Skeletal muscle cell (primary cell): ENCODE measurements at regions not wholly inside any gene's neighbourhood (a gene's known extent, or its start where the extent isn't known, plus 50 kb on each side); places are given as distances from the start of the nearest gene placed in this dataset.
A peak's percentile ranks its signal among the peaks of the same experiment; 100 is the strongest.
"Not testable (repeated sequence)": the region's sequence is repeated elsewhere in the genome, so short reads cannot be mapped to it uniquely, and the experiment has no call there.

Source experiments
- DNase-seq: peaks from one replicate; pipeline ENCODE4 v3.0.0-alpha.2; 2010; ENCODE audit warnings: low read depth
- H3K4me3 ChIP-seq: 2 replicates; pipeline ENCODE4 v1.5.1; 2011; ENCODE audit warnings: low read depth, mild to moderate bottlenecking, control low read depth, low read length, moderate library complexity

DNA sequence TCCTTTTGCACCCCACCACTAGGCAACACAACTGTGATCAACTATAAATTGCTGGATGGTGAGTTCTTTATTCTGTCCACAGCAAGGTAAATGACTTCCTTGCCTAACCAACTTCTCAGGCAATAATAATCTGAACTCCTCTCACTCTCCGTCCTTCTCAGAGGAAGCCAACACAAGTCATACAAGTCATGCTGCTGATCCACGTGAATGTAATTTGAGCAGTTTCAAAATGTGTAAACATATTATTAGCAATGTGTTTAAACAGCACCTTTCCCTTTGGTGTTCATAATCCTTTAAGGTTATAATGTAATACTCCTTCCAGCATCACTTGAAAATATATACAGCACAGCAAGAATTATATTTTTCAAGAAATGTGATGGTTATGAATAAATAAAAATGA is 127.9 kb downstream of the QRSL1 start:
- no peak overlapping the region for H3K4me3 ChIP-seq
- no peak for DNase-seq

- DNase-seq, result no peak
- no peak overlapping the region for H3K4me3 ChIP-seq
Measured at GRCh38 chr6:106754215-106754614, 124.8 kb downstream of the QRSL1 start.

GRCh38 chr6:106752641-106753040 is 123.3 kb downstream of the QRSL1 start:
- no peak for DNase-seq
- no peak overlapping the region for H3K4me3 ChIP-seq

DNA sequence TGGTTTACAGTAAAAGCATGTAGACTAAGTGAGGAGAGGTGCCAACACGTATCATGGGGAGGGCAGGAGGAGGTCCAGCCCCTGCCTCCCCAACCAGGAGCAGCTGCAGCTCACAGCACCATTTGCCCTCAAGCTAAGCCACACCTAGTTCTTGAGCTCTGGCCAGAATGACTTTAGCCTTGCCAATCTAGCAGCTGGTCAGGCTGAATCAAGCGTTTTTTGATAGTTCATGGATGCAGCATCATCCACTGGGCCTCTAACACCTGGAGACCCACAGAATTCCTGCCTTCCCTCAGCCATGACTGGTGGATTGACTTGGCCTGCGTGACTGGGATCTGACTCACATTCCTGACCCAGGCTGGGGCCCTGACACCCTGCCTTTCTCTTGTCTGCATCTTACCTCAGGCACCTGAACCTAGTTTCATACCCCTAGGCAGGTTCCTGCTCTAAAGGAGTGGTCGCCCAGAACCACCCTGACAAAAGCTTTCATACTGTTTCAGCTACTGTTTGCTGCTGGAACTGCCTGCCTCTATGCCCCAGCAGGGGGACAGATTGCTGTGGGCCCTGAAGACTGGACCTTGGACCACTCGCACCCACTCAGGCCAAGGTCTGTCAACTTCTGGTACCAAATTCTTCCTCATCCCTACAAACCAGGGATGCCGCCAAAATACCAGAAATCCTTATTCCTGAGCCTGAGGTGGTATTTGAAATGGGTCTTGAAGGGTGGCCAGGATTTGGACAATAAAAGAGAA is 122.3 kb downstream of the QRSL1 start:
- no peak for DNase-seq
- H3K4me3 ChIP-seq, result no peak overlapping the region

DNA sequence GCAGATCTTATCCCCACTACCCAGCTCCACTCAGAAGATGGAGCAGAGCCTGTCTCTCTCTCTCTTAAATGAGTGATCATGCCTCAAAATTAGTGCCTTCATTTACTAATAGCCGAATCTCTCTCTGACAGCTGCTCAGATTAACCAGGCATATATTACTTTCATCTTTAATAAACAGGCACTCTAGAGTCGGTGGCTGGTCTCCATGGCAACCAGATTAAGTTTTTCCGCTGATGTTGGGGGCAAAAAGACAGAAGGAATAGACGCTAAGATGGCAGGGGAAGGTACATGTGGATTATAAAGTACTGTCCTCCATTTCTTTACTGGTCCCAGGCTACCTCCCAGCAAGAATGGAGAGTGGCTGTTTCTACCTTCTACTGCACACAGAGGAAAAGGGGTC is 121.6 kb downstream of the QRSL1 start:
- no peak for DNase-seq

GRCh38 chr6:106750142-106750918 is 121.0 kb downstream of the QRSL1 start:
- DNase-seq, result no peak
- no peak overlapping the region for H3K4me3 ChIP-seq

More for the DNA sequence above, 121.6 kb downstream of the QRSL1 start:
- H3K4me3 ChIP-seq, result no peak overlapping the region

DNA sequence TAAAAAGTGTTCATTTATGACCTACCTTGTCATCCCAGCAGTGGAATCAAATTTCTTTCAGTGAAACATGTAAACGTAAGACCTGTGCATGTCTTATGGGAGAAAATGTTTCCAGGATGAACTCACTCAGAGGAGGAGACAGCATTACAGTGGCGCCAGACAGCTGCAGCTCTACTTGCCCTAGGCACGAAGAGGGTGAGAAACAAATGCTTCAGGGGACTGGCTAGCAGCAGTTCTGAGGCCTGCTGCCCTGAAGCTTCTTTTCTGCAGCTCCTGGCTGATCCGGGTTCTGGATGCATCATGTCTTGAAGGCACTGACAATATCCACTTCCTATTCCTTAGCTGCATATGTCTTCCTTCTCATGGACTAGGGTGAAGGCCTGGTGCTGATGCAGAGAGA is 120.2 kb downstream of the QRSL1 start:
- DNase-seq, result peak; percentile 36
- H3K4me3 ChIP-seq, result no peak overlapping the region

- DNase-seq, result no peak
Measured at GRCh38 chr6:106748547-106749207, 119.3 kb downstream of the QRSL1 start.

GRCh38 chr6:106747139-106747538 is 117.8 kb downstream of the QRSL1 start:
- DNase-seq, result no peak
- no peak overlapping the region for H3K4me3 ChIP-seq

More at GRCh38 chr6:106748547-106749207, 119.3 kb downstream of the QRSL1 start:
- H3K4me3 ChIP-seq, result no peak overlapping the region

GRCh38 chr6:106746652-106747051 is 117.3 kb downstream of the QRSL1 start:
- H3K4me3 ChIP-seq, result no peak overlapping the region
- peak; percentile 81 for DNase-seq

- no peak for DNase-seq
- H3K4me3 ChIP-seq, result no peak overlapping the region
Measured at GRCh38 chr6:106745824-106746582, 116.6 kb downstream of the QRSL1 start.

DNA sequence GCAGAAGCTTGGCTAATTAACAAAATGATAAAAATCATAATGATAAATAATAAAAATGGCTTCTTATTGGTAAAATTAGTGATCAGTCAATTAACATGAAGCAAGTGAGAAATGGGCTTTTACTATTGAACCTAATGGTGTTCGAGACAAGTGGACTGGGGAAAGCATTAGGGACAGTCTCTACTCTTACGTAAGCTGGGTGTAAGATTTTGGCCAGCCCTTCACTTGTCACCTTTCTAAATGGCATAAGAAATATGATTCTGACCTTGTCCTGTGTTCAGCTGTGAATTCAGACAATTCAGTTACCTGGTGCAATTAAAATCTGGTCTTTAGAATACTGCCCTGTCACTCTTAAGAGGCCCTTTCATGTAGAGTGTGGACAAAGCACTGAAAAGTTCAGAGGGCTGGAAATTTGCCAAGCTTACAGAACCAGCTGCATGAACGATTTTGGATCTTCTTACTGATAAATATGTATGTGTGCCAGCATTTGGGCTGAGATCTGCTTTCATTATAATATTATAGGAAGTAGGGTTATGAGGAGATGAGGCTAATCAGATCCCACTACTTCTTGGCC is 115.9 kb downstream of the QRSL1 start:
- no peak overlapping the region for H3K4me3 ChIP-seq
- DNase-seq, result no peak

DNA sequence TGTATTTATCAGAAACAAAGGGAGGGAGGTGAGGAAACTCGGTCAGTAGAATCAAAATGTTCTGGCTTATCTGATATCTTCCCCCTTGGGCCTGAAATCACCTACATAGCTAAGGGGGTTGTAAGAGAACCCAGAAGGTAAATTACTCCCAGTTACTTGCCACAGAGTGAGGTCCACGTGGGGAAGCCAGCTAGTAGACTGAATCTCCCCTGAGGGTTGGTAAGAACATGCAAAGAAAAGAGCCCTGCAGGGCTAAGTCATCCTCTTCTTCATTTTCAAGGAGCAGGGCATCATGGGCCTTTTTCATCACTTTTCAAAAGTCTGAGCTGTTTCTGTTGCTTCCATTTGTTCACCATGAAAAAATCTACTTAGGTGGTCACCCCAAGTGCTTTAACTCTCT is 115.4 kb downstream of the QRSL1 start:
- no peak overlapping the region for H3K4me3 ChIP-seq

DNA sequence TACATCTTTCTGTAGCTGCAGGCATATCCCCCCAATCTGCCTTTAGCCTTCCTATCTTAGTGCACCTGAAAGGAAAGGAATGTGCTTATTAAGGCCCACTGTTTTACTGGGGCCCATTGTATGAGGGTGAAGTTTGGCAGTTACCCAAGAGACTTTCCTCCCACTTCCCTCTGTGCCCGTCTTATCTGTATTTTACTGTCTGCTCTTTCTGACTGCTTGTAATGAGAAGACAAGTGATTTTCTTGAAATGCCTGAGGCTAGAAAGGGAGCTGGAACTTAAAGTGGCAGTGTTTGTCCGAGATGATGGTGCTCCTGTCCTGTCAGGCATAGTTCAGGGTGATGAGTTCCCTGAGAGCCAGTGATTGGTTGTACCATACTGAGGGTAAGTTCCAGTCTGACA is 114.7 kb downstream of the QRSL1 start:
- H3K4me3 ChIP-seq, DNase-seq: not testable (repeated sequence)

More for the DNA sequence above, 115.4 kb downstream of the QRSL1 start:
- no peak for DNase-seq

- no peak overlapping the region for H3K4me3 ChIP-seq
- DNase-seq, result no peak
Measured at GRCh38 chr6:106743612-106744011, 114.2 kb downstream of the QRSL1 start.

DNA sequence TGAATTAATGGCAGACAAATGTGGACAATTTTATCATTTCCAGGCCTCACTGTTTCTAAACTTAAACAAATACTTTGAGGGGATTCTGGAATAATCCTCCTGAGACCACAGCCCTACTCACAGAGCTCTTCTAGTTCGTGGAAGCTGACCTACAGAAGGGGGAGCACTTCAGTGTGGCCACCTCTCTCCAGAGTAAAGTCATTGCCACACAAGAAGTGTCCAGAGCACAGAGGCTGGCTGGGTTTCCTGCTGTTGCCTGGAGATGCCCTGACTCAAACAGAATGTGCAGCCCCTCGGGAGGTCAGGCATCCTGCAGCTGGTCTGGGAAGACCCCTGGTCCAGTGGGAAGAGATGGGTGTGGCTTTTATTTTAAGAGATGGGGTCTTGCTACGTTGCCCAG is 110.9 kb downstream of the QRSL1 start:
- DNase-seq, result no peak
- no peak overlapping the region for H3K4me3 ChIP-seq

- DNase-seq, result no peak
- H3K4me3 ChIP-seq, result no peak overlapping the region
Measured at GRCh38 chr6:106739387-106739786, 110.0 kb downstream of the QRSL1 start.

GRCh38 chr6:106736502-106736901 is 107.1 kb downstream of the QRSL1 start:
- no peak for DNase-seq
- no peak overlapping the region for H3K4me3 ChIP-seq

GRCh38 chr6:106735828-106736227 is 106.5 kb downstream of the QRSL1 start:
- DNase-seq, result no peak
- H3K4me3 ChIP-seq, result no peak overlapping the region
